NCI-H2227 (cell line): ENCODE measurements at regions not wholly inside any gene's neighbourhood (a gene's known extent, or its start where the extent isn't known, plus 50 kb on each side); places are given as distances from the start of the nearest gene placed in this dataset.

Experiments
- DNase-seq: peaks from one replicate; lab custom pipeline; 2025; ENCODE audit not compliant: unreplicated experiment; lab: John Stamatoyannopoulos, UW

DNA sequence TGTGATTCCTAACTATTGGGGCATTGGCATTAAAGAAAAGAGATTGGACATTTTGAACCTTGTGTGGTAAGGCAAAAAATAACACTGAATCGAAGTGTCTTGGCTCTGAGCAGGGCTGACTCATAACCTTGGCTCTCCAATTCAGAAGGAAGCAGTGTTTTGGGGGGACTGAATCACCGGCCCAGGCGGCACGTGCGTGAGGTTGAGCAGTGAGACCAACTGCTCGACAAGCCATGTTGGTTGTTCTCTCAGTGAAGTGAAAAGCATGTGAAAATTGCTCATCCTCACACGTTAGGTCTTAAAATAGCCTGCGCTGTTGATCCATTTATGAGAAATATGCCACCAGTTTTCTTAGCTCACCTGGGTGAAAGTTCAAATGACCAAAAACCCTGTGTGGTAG lies 137.8 kb upstream of the SPACA1 start:
- no peak for DNase-seq

GRCh38 chr6:87908978-87909811 lies 138.4 kb upstream of the SPACA1 start:
- no peak for DNase-seq

- no peak for DNase-seq
Observed at GRCh38 chr6:87907521-87907920, 140.1 kb upstream of the SPACA1 start.

DNA sequence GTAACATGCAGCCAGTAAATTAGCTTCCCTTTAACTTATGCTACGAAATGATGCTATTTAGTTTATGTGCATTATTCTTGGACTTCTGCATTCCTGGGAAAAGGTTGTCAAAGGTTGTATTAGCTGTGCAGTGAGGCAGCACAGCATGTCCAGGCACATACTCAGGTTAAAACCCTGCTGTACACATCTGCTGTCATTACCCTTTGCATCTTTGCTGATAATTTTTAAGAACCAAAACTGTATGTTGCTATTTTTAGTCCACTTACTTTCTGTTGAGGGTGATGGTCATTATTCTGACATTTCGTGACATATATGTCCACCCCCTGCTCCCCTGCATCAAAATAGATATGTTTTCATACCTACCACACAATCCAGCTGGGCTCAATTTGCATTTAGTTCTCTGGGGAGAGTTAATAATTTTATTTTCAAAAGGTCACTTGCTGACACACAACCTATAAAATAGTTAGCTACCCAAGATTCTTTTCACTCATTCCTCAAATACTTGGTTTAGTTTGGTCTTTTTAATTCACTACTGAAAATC lies 142.5 kb upstream of the SPACA1 start:
- no peak for DNase-seq

DNA sequence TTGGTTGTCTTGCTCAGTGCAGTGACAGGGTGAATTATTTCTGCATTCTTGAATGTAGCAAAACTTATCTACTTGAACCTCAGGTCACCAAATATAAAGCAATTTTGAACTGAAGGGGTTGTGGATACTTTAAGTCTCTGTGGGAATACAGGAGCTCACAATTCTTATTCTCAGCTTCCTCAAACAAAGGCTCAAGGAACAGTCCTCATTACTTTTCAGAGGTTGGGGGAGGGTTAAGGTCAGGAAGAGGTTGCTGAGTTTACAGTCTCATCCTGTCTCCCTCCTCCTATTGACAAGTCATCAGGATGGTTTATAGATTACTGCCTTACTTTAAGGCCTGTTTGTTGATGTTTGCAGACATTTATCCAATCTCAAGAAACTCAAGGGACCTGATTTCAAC lies 143.6 kb upstream of the SPACA1 start:
- DNase-seq, result peak; percentile 3

DNA sequence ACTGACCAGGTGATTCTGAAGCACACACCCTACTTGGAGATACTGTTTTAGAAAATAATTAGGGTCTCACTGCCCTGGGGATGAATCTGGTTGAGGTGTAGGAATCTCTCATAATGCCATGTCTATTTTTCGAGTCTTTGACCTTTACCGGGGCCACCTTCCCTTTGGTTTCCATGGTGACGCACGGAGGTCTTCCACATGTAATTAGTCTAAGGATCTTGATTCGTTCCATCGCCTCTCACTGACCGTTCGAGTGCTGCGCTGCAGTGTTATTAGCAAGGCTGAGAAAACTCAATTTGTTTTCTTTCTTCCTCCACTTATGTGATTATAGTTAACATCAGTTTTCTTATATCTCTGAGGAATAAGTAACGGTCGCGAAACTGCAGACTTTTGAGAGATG lies 144.3 kb upstream of the SPACA1 start:
- peak; percentile 56 for DNase-seq

DNA sequence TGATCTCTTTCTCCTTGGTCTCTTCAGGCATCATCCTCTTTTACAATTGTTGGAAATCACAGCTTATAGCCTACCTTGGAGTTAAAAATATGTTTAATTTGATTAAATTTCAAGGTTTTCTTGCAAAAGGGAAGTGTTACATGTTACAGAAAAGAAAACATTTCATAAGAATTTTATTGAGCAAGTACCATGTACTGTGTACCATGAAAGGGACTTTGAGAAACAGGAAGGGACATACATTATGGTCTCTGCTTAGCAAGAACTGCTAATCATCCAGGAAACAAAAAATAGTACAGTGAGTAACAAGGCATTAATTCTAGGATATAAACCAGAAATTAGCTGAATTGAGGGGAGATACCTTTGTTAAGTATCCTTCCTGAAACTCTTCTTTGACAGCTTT lies 145.3 kb upstream of the SPACA1 start:
- DNase-seq, result no peak

DNA sequence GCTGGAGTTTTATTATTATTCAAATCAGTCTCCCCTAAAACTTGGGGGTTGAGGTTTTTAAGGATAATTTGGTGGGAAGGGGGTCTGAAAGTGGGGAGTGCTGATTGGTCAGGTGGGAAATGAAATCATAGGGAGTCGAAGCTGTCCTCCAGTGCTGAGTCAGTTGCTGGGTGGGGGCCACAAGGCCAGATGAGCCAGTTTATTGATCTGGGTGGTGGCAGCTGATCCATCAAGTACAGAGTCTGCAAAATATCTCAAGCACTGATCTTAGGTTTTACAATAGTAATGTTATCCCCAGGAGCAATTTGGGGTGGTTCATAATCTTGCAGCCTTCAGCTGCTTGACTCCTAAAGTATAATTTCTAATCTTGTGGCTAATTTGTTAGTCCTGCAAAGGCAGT lies 146.0 kb upstream of the SPACA1 start:
- DNase-seq, result no peak

GRCh38 chr6:87900160-87900698 lies 147.4 kb upstream of the SPACA1 start:
- DNase-seq, result no peak

- DNase-seq, result no peak
Observed at GRCh38 chr6:87899499-87900147, 148.0 kb upstream of the SPACA1 start.

GRCh38 chr6:87897663-87898062 lies 150.0 kb upstream of the SPACA1 start:
- no peak for DNase-seq

DNA sequence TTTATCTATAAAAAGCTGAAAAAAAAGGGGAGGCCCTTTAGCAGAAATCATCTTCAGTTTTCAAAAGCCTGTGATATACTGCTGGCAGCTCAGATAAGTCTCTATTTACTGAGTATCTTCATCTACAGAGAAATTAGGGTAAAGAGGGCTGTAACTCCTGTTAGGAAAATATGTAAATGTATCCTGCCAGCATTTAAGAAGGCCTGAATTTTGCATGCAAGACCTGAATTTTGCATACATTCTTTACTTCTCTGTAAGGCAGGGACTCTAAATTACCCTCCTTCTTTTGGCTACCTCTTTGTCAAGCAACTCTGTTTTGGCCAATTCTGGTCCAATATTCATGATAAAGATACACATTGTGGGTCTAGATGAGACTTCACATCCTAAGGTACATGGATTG lies 150.6 kb upstream of the SPACA1 start:
- DNase-seq, result no peak

- no peak for DNase-seq
Observed at GRCh38 chr6:87887266-87887665, 160.4 kb upstream of the SPACA1 start.

DNA sequence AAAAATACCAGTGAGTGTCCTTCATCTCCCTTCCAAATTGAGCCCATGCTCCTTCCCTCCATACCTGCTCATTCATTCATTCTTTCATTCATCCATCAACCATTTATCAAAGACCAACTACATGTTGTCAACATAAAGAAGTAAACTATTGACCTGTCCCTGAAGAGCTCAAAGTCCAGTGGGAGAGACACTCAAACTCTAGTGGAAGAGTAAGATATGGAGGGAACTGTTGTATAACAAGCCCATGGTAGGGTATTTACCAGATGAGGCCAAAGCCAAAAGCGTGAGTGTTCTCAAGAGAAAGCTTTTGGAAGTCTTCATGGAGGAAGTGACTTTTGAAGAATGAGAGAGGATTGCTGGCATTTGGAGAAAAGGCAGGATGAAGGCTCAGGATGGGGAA lies 163.4 kb upstream of the SPACA1 start:
- DNase-seq, result no peak

DNA sequence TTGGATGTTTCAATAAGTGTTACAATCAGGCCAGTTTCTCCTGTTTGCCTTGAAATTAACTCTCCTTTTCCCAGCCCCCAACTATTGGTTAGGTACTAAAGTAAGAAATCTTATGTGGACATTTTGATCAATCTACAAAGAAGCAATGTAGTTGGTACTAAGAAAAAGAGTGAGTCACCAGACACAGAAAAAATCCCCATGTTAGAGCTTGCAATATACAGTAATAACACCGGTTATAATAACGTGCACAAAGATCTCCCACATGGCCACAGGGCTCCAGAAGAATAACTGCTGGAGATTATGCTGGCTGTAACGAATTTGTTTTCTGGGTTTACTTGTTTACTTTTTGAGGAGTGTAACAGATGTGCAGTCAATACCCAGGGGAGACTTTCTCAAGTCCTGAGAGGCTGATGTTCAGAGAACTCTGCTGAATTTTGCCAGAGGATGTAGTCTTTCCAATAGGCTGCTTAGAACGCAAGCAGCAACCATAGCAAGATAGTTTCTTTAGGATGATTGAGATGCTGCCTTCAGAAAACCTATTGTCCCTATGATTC lies 166.2 kb upstream of the SPACA1 start:
- no peak for DNase-seq

DNA sequence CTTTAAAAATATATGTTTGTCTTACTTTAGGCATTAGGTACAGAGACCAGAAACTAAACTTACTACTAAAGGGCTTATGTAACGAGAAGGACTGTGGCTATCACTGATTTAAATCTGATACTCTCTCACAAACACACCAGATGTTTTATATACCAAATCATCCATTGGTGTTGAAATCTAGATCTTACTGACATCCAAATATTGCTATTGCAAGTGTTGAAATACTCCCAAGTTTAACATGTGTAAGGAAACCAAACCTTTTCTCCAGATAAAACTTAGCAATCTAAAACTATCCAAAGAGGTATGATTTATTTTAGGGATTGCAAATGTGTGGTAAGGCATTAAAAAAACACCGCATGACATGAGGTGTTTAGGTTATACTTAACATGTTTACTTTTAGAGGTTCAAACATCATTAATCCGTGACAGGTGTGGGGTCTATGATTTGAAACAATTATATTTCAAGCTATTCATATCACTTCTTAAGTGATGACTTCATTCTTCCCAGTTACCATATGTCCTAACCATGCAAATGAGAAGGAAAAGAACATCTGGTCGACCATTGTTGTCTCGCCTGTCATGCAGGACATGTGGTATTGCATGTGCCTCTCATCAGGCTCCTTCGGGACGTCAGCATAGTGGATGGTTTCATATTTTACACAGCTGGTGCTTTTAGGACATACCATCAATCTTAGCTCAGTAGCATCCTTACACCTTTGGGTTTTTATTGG lies 168.3 kb upstream of the SPACA1 start:
- no peak for DNase-seq

DNA sequence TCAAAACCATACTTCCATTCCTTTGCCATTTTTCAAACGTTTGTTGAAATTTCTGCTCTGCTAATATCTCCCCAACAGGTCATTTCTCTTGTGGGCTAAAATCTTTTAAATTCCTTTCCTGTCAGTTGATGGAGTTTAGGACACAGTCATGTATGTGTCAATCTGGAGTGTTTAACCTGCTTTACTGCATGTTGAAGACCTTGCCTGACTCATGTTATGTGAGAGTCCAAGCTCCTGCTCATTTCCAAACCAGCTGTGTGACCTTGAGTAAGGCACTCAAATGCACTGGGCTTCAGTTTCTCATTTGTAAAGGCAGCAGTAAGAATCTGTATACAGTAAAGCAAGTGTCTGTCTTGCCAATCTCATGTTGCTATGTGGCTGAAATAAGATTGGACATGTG lies 171.9 kb upstream of the SPACA1 start:
- no peak for DNase-seq

GRCh38 chr6:87873556-87873955 lies 171.5 kb upstream of the AKIRIN2 start:
- DNase-seq, result no peak

GRCh38 chr6:87870556-87870955 lies 168.5 kb upstream of the AKIRIN2 start:
- no peak for DNase-seq

DNA sequence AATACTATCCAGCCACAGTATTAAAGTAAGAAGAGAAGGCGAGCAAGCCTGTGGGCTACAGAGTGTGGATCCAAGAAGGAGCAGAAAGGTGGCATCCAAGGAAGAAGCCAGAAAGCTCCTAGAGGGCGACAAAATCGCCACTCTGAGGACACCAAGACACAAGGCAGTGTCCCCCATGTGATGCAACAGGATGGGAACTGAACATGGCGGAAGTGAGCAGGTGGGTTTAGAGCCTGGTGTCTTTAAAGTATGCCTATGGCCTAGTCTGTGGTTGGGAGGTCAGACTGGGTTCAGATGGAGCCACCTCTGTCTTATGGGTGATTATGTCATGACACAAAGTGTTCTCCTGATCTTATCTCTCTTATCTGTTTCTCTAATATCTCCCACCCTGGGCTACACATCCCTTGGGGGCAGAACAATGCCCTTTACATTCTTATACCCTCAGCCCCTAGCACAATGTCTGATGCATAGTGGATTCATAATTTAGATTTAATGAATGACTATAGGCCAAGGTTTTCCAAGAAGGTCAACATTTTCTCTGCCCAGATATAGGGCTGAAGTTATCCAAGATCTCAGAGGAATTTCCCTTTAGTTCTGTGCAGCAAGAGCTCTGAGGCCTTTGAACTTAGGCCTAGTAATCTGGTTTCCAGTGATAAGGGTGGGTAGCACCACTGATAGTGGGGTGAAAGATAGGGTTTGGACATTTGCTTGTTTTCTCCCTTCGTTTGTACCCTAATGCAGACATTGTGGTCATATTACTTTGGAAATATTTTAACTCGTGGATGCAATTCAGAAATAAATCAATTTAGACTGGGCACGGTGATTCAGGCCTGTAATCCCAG lies 167.3 kb upstream of the AKIRIN2 start:
- DNase-seq, result no peak
